SHP77 treated with DMSO at 0.1 percent for 48 hours (cell line): ENCODE measurements at regions not wholly inside any gene's neighbourhood (a gene's known extent, or its start where the extent isn't known, plus 50 kb on each side); places are given as distances from the start of the nearest gene placed in this dataset.
"Not testable (repeated sequence)": the region's sequence is repeated elsewhere in the genome, so short reads cannot be mapped to it uniquely, and the experiment has no call there.

Experiments used
- DNase-seq: peaks from one replicate; lab custom pipeline; 2025; lab: John Stamatoyannopoulos, UW

GRCh38 chr2:154507186-154507585, 191.3 kb upstream of the KCNJ3 start:
- DNase-seq, result no peak

- DNase-seq, result no peak
These were observed 179.6 kb upstream of the KCNJ3 start for GRCh38 chr2:154518872-154519271.

GRCh38 chr2:154520951-154521350, 177.5 kb upstream of the KCNJ3 start:
- DNase-seq, result not testable (repeated sequence)

- DNase-seq, result no peak
These were observed 172.3 kb upstream of the KCNJ3 start for GRCh38 chr2:154526234-154526633.

- no peak for DNase-seq
These were observed 170.5 kb upstream of the KCNJ3 start for GRCh38 chr2:154527962-154528361.

GRCh38 chr2:154532004-154532403, 166.5 kb upstream of the KCNJ3 start:
- DNase-seq, result no peak

GRCh38 chr2:154532763-154533162, 165.7 kb upstream of the KCNJ3 start:
- no peak for DNase-seq

GRCh38 chr2:154533300-154533940, 165.1 kb upstream of the KCNJ3 start:
- DNase-seq, result no peak

- no peak for DNase-seq
These were observed 161.5 kb upstream of the KCNJ3 start for GRCh38 chr2:154537024-154537423.

GRCh38 chr2:154537843-154538450, 160.5 kb upstream of the KCNJ3 start:
- DNase-seq, result no peak

GRCh38 chr2:154546341-154546740, 152.2 kb upstream of the KCNJ3 start:
- DNase-seq, result no peak

GRCh38 chr2:154549869-154550268, 148.6 kb upstream of the KCNJ3 start:
- DNase-seq, result no peak

- DNase-seq, result no peak
These were observed 146.8 kb upstream of the KCNJ3 start for GRCh38 chr2:154551649-154552048.

- no peak for DNase-seq
These were observed 144.4 kb upstream of the KCNJ3 start for GRCh38 chr2:154554046-154554445.

GRCh38 chr2:154555710-154556109, 142.8 kb upstream of the KCNJ3 start:
- DNase-seq, result no peak

- DNase-seq, result no peak
These were observed 142.3 kb upstream of the KCNJ3 start for GRCh38 chr2:154556146-154556545.

- no peak for DNase-seq
These were observed 141.9 kb upstream of the KCNJ3 start for GRCh38 chr2:154556607-154557006.

- DNase-seq, result no peak
These were observed 140.6 kb upstream of the KCNJ3 start for GRCh38 chr2:154557906-154558305.

- DNase-seq, result no peak
These were observed 133.1 kb upstream of the KCNJ3 start for GRCh38 chr2:154565433-154565832.

GRCh38 chr2:154568413-154568812, 130.1 kb upstream of the KCNJ3 start:
- no peak for DNase-seq

- no peak for DNase-seq
These were observed 128.0 kb upstream of the KCNJ3 start for GRCh38 chr2:154570501-154570900.

GRCh38 chr2:154576699-154577098, 121.8 kb upstream of the KCNJ3 start:
- DNase-seq, result not testable (repeated sequence)

GRCh38 chr2:154577390-154577789, 121.1 kb upstream of the KCNJ3 start:
- no peak for DNase-seq

GRCh38 chr2:154580767-154581166, 117.7 kb upstream of the KCNJ3 start:
- no peak for DNase-seq
